ENCODE measurements at regions not wholly inside any gene's neighbourhood (a gene's known extent, or its start where the extent isn't known, plus 50 kb on each side); places are given as distances from the start of the nearest gene placed in this dataset.

DNA sequence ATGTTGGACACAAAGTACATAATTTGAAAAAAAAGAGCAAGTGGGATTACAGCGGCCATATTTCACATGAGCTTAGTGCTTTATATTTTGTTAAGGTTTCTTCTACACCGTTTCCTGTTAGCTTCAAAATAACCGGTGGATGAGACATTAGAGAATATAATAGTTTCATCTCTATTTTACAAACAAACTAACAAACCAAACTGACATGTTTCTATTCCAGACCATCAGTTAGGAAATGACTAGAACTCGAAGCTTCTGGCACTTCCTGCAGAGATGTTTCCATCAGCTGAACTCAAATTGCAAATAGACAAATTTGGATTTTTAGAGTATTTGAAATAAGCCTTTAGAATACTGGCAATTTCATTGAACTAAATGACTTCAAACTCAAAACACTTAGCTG lies 86.5 kb downstream of the MTRR start:
- DNase-seq: no peak

GRCh38 chr5:7957329-7957728 lies 88.4 kb downstream of the MTRR start:
- DNase-seq: no peak

DNA sequence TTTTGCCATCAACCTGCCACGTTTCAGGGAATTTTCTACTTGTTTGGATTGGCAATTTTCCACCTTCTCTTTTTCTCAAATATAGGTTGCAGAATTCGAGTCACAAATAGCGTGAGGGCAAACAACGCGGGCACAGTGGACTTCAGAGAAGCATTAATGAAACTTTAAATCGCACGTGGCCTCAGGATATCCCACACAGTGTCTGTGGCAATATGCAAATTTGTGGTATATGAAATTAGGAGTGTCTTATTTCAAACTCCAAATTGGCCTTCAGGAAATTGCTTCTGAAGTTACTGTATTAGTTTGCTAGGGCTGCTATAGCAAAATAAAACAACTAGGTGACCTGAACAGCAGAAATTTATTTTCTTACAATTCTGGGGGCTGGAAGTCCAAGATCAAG lies 91.2 kb downstream of the MTRR start:
- DNase-seq: no peak

- no peak for DNase-seq
Measured at GRCh38 chr5:7961540-7961939, 92.6 kb downstream of the MTRR start.

DNA sequence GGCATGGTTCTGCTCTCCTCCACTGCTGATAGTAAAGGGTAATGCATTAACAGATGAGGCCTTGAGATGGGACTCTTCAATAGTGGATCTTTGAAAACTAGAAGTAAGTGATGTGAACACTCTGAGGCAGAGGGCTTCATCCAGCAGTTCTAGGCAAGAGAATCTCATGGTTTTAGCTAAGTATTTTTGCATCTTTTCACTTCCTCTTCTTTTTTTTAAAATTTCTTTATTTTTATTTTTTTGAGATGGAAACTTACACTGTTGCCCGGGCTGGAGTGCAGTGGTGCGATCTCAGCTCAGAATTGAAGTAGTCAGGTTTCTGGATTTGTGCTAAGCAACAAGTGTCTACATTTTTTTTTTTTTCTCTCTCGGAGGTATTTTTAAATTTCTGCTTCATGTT lies 101.9 kb downstream of the MTRR start:
- no peak for DNase-seq

DNA sequence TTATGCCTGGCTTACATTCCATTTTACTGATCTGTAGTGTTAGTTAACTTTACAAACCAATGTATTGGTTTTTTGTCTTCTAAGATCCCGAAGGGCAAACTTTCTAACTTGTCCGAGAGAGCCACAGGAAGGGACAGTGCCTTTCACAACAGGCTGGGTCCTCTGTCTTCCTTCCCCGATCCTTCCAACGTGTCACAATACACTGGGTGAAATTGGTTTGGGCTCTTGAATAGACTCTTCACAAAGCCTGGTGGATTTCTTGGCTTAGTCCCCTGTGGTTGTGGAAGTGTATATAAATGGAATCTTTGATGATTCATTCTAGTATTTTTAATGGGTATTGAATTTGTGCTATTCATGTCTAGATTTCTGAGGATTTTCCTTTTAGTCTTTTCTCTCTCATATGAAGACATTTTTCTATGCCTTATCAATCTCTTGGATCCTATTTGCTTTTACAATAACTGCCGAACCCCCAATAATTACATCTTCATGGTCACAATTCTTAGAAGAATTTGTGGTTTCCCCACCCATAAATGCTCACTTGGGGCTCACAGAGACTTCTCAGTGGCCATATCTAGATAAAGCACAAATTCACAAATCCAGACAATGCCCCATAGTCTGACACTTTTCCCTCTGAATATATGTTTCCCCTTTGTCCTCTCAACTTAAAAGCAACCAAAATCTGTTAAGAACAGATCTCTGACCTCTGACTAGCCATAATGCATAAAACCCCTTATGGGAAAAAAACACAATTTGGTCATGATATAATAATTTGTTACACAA lies 107.7 kb downstream of the MTRR start:
- no peak for DNase-seq

DNA sequence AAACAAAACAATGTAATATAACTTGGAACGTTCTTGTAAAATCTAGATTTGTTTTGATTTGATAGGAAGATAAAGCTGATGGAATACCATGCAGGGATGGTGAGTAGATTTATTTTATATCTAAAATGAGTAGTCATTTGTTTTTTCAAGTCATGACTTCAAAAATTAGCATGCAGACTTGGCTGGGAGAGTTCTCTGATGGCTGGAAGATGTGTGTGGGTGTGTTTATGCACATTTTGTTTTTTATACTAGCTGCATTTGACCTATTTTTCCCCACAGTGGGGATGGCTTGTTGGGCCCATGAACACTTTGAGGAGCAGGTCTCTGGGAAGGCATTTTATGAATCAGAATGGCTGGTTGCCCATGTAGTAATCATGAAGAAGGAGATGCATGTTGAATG lies 109.2 kb downstream of the MTRR start:
- no peak for DNase-seq

GRCh38 chr5:7978991-7979390 lies 110.0 kb downstream of the MTRR start:
- no peak for DNase-seq

DNA sequence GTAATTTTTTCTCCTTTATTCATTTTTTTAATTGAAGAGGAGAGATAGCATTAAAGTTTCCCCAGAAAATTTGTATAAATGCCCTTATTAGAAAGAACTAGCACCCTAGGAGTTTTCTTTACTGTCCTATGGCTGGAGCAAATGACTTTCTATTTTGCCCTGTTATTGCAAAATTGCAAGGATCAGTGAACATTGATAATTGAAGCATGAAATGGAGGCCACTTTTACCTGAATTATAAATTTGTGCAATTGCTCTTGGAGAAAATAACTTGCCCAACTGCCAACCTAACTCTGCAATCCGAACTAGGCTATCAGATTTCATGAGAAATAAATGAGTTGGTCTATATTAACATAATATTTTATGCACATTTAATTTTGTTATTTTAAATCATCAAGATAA lies 111.9 kb downstream of the MTRR start:
- DNase-seq: no peak

DNA sequence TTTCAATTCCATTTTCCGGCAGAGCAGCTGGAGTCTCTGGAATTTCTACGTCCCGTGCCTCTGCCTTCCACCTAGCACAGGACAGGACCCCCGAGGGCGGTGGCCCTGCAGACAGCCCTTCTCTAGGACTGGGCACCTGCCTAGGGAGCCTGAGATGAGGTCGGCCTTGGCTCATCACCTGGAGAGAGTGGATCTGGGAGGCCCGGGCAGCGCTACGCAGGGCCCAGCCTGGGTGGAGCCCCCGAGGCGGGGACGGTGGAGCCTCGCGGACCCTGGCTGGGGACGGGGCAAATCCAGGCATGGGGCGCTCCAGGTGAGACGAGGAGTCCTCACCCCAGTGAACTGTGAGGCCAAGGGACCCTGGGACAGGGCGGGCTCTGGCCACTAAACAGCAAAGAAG lies 114.5 kb downstream of the MTRR start:
- no peak for DNase-seq

DNA sequence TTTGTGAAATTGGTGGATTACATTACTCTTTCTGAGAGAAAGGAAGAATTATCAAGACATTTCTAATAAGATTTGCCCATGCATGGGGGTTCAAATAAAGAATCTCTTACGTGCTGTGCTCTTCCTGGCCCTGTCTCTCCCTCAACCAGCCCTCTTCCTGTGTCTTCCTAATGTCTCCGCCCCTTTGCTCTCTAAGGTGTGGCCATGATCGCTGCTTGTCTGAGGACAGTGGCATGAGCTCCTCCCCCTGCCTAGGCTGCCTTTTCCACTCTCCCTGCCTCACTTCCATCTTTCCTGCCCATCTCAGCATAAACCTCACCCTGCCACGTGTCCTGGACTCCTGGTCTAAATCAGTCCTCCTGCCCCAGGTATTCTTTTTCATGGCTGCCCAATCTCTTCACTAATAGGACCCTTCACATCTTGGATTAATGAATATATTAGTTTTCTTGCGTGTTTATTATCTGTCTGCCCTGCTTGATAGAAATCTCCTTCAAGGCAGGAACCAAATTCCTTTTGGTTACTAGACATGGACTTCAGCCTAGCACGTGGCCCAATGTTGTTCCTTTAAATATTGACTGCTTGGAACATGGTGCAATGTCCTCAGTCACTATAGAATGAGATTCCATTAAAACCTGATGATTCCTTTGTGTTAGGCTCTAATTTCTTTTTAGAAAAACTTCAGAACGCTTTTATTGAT lies 122.3 kb downstream of the MTRR start:
- no peak for DNase-seq

DNA sequence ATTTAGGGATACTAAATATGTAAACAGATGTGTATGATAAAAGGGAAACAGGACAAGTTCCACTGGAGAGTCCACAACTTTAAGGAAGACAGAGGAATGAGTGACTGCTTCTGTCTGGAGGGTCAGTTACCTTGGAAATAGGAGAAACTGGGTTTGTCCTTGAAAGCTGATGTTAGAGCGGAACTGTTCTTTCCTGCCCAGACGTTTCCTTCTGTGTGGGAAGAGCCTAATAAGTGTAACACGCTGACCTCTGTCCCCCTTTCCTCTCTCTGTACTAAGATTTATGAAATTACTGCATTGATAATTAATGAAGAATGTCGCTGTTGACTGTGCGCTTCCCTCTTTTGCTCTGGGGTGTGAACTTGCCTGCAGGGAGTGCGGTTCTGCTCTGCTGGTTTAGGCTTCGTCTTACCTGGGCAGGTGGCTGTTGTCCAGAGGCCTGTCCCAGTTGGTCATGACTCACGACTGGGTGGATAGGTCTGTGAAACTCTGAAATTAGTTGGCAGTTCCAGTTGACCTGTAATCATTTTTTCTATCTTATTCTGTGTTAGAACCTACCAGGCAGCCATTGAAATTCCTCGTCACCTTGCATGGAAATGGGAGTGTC lies 126.8 kb downstream of the MTRR start:
- no peak for DNase-seq

- DNase-seq: no peak
Measured at GRCh38 chr5:8005416-8005815, 136.5 kb downstream of the MTRR start.

DNA sequence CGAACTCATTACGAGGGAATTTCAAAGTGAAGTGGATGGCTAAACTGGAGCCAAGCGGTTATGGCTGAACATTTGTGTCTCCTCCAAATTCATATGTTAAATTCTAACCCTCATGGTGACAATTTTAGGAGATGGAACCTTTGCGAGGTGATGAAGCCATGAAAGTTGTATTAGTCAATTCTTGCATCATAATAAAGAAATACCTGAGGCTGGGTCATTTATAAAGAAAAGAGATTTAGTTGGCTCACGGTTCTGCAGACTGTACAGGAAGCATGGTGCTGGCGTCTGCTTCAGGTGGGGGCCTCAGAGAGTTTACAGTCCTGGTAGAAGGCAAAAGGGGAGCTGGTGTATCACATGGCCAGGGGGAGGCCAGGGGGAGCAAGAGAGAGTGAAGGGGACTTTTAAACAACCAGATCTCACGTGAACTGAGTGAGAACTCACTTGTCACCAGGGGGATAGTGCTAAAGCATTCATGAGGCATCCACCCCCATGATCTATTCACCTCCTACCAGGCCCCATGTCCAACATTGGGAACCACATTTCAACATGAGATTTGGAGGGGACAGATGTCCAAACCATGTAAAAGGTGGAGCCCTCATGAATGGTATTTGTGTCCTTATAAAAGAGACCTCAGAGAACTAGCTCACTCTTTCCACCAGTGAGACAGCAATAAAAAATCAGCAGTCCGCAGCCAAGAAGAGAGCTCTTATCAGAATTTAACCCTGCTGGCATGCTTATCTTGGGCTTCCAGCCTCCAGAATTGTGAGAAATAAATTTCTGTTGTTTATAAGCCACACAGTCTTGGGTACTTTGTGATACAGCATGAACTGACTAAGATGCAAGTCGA lies 143.4 kb downstream of the MTRR start:
- DNase-seq: no peak

DNA sequence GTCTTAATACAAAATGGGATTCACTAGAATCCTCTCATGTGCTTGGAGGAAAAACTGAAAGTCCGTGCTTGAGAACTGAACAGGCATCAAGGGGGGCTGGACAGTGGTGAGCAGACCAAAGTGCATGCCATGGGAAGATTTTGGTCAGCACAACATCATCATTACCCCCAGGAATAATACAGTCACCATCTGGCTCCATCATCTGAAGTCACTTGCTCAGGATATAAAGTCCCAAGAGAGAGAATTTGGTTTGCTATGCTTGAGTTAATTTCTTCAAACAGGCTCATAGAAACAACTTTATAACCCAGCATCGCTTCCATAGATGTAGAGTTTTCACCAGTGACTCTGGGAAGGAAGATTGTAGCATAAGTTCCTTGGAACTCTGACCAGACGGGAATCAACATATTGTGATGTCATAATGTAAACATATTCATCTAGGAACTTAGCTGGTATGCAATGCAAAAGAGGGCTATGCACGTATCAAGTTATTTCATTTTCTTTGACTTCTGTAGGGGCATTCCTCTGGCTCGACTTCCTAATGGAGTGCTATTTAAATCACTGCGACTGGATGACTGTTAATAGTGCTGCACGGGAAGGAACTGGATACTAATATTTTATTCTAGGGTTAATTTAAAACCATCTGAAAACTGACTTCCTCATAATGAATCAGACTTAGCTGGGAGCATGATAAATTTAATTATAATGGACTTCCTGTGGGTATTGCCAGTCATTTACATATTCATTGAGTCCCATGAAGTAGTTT lies 145.2 kb downstream of the MTRR start:
- DNase-seq: no peak

DNA sequence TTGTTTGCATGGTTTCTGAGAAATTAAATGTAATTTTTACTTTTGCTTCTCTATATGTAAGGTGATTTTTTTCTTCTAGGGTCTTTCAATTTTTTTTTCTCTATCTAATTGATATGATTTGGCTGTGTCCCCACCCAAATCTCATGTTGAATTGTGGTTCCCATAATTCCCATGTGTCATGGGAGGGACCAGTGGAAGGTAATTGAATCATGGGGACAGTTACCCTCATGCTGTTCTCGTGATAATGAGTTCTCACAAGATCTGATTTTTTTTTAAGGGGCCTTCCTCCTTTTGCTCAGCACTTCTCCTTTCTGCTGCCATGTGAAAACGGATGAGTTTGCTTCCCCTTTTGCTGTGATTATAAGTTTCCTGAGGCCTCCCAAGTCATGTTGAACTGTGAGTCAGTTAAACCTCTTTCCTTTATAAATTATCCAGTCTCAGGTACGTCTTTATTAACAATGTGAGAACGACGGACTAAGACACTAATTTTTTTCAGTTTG lies 150.8 kb downstream of the MTRR start:
- no peak for DNase-seq

DNA sequence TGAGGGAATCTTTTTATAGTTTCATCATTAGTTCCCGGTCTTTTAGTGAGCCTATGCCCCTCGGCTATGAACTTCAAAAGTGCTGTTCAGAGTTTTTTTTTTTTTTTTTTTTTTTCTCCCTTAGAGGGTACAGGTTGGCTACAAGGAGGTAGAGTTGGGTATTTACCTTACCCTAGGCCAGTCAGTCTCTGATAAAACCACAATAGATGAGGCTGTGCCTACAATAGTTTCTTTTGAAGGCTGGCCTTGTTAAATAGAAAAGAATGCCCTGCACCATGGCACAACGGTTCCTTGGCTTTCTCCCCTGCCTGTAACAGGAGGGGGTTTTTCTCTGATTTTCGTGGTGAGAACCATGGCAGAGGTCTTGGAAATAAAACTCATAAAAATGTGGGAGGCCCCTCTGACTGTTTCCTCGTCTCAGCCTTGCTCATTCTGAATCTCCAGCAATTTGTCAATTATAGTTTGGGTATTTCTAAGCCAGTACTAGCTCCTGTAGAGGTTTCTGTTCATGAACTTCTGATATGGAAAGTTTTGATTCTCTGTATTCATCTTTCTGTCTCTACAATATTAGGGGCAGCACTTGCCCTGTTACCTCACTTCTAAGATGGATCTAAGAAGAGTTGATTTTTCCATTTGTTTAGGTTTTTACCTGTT lies 152.0 kb downstream of the MTRR start:
- no peak for DNase-seq

GRCh38 chr5:8028243-8028642 lies 159.3 kb downstream of the MTRR start:
- no peak for DNase-seq

- DNase-seq: no peak
Measured at GRCh38 chr5:8033261-8033660, 164.3 kb downstream of the MTRR start.

- no peak for DNase-seq
Measured at GRCh38 chr5:8034852-8035251, 165.9 kb downstream of the MTRR start.

DNA sequence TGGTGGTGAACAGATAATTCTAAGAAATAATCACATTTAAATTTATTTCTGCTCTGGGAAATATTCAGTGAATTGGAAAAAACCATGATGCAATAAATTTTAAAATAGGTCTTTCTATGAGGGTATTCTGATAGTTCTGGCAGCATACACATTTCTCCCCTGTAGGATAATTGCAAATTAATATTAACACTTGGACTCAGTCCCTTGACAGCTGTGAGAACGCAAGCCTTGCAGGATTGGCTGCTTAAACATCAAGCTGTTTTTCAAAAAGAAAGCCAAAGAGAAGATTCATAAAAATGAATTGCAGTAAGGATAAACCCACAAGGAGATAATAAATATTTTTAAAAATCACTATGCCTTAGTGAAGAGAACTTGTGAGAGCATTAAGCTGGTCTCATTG lies 180.0 kb downstream of the MTRR start:
- no peak for DNase-seq

Measured in activated CD4-positive, CD25-positive, alpha-beta regulatory T cell (primary cell).